ENCODE measurements at regions not wholly inside any gene's neighbourhood (a gene's known extent, or its start where the extent isn't known, plus 50 kb on each side); places are given as distances from the start of the nearest gene placed in this dataset.
"Not testable (repeated sequence)": the region's sequence is repeated elsewhere in the genome, so short reads cannot be mapped to it uniquely, and the experiment has no call there.

DNA sequence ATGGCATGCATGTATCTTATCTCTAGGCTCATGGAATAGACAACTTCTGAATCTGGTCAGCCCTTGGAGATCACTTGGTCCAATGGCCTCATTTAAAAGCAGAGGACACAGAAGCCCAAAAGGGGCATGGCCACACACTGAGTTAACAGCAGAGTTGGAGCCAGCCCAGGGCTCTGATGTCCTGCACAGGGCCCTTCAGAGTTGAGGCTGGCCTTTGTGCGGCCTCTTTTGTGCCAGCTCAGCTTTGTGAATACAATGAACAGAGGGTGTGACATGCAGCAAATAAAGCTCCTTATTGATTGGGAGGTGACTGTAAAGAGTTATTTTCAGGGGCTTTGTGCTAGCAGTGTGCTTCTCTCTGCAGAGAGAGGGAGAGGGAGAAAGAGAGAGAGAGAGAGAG, 150.1 kb upstream of the STK32A start:
- no peak for DNase-seq

GRCh38 chr5:147085409-147085808, 149.4 kb upstream of the STK32A start:
- DNase-seq: no peak

DNA sequence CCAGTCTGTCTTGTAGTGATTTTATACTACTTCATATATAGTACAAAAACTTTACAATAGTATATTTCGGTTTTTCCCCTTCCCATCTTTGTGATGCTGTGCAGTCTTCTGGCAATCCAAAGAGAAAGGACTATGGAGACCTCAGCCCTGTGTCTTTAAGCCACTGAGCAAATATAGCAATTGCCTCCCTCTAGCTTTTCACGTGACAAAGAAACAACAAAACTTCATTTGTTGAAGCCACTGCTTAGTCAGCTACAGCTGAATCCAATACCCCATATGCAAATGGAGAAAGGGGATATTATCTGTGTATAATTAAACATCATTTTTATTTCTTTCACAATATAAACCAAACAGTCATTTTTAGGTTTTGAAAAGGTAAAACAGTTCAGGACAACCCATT, 142.8 kb upstream of the STK32A start:
- DNase-seq: no peak

DNA sequence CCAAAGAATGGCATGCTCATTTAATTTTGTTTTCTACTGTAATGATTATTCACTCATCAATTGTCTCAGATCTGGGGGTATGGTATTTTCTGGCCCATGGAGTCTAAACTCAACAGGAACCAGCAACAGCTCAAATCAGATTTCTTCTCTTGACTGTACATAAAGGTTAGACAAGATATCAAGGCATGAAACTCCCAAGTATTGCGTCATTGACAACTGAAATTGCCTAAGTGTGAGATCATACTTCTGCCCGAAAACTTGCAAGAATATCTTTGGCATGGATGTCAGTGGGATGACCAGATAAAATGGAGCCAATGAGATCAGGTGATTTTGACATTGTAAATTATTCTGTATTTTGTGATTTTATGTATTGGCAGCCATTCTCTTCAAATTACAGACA, 141.7 kb upstream of the STK32A start:
- DNase-seq: no peak

GRCh38 chr5:147095740-147096139, 139.1 kb upstream of the STK32A start:
- no peak for DNase-seq

DNA sequence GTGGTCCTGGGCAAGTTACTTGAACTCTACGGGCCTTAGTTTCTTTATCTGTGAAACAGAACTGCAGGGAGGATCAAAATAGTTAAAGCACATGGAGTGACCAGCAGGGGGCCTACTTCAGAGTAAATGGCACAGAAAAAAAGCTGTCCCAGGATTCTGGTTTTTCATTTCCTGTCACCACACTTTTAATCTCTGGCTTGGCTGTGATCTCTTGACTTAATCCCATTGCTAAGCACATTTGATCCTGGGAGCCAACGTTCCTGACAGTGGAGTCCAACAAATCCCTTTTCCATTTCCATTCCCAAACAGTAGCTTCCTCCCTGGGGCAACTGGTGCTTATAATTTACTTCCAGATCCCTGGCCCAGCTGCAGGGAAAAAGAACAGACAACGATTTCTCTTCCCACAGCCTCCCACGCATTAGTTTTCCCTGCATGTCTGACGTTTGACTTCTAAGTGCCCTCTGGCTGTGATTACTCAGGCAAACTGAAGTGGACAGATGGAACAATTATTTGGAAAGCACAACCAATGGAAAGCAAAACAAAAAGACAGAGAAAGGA, 136.5 kb upstream of the STK32A start:
- no peak for DNase-seq

DNA sequence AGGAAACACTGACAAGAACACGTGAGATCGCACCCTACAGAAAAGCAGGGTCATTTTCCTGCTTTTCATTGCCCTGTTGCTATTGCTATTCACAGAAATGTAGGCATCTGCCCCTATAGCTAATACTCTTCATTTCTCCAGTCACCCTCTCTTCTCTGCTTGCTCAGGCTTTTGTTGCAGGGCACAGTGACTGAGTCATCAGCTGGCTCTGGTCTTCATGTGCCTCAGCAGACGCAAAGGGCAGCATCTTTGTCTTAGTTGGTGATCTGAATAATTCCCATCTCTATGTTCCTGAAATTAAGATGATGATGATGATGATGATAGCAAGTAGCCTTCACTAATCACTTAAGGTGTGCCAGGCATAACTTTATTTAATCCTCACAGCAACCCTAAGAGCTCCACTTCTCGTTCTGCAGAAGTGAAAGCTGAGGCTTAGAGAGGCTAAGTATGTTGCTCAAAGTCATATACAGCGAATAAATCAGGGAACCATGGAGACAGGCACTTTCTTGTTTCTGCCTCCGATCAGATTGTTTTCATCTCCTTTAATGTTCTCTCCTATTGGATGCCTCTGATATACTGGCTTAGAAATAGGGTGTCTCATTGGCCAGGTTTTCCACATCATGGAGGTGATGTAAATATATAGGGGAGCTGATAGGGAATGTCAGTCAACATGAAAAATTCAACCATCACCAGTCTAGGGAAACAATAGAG, 133.0 kb upstream of the STK32A start:
- no peak for DNase-seq

GRCh38 chr5:147112899-147113298, 121.9 kb upstream of the STK32A start:
- no peak for DNase-seq

- DNase-seq: no peak
Measured at GRCh38 chr5:147113967-147114366, 120.9 kb upstream of the STK32A start.

- DNase-seq: not testable (repeated sequence)
Measured at GRCh38 chr5:147139759-147140158, 95.1 kb upstream of the STK32A start.

GRCh38 chr5:147140558-147140957, 94.3 kb upstream of the STK32A start:
- DNase-seq: no peak

- not testable (repeated sequence) for DNase-seq
Measured at GRCh38 chr5:147141580-147141979, 93.2 kb upstream of the STK32A start.

DNA sequence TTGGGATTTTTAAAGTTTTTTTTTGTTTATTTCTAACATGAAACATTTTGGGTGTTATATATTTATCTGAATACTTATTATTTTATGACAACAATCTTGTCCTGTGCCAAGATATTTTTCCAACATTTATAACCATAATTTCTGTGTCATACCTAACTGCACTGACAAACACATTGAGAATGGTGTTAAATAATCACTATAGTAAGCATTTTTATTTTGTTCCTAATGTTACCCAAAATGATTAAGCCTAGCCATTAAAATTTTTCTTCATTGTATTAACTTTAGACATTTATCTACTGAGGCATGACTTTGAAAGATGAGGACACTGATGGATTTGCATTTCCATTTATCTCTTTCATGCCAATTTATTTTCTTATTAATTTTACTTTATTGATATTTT, 91.6 kb upstream of the STK32A start:
- DNase-seq: no peak

- no peak for DNase-seq
Measured at GRCh38 chr5:147145328-147145727, 89.5 kb upstream of the STK32A start.

DNA sequence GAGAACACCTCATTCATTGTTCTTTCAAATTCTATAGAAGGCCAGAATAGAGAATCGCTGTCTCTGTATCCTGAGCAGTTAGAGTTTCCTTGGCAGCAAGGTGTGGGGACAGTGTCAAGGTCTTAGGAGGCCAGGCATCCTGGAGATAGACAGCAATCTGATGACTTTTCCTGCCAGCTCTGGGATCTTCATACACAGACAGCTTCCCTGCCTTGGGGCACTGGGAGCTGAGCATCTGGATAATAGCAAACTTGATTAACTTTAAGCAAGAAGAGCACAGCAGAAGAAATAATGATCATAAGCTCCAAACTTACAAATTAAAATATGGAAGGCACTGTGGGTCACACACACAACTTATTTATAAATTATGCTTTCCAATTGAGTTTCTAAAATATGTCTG, 86.1 kb upstream of the STK32A start:
- DNase-seq: no peak

GRCh38 chr5:147152086-147152485, 82.7 kb upstream of the STK32A start:
- no peak for DNase-seq

GRCh38 chr5:147154809-147155208, 80.0 kb upstream of the STK32A start:
- no peak for DNase-seq

GRCh38 chr5:147156012-147156411, 78.8 kb upstream of the STK32A start:
- no peak for DNase-seq

GRCh38 chr5:147160902-147161700, 73.7 kb upstream of the STK32A start:
- DNase-seq: no peak

DNA sequence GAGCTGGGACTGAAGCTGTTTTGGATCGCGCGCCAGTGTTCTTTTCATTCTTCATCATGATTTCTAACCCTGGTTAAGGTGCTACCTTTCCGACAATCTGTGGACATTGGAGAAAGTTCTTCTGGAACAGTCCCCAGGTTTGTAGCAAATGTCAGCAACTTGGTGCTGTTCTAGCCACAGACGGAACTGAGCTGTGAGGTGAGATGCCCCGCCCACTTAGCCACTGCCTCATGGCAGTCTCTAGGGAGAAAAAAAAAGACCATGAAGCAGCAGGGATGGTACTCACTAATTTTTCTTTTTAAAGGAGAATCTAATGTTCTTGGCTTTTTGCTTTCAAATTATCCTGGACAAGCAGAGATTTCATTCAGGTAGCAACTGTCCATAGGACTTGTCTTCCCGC, 72.1 kb upstream of the STK32A start:
- no peak for DNase-seq

GRCh38 chr5:147167529-147167928, 67.3 kb upstream of the STK32A start:
- no peak for DNase-seq

DNA sequence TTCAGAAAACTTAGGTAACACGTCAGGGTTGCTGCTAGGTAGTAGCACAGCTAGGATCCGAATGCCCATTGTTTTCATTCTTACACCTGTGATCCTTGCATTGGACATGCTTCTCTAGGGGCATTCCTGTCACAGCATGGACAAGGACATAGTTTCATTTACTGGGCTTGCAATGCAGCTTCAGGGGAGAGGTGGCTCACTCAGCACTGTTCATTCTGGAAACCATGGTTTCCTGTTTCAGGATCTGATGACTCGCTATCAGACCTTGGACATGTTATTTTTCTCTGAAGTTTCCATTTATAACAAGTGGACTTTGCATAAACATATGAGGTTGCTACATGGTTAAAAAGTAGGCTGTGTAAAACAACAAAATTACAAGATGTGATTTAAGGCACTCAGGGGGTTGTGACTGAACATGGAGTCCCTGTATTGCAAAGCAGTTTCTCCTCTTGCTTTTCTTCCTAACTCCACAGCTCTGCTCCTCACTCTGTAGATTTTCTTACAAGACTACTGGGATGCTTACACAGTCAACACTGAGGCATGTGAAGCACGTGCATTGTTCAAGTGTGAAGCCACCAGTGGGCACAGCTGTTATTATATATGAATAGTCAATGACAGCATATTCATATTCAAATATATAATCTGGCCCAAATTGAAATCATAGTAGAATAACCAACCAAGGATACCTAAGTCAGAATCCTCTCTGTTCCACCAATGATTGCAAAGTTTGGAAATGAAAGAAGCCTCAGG, 66.1 kb upstream of the STK32A start:
- DNase-seq: no peak

DNA sequence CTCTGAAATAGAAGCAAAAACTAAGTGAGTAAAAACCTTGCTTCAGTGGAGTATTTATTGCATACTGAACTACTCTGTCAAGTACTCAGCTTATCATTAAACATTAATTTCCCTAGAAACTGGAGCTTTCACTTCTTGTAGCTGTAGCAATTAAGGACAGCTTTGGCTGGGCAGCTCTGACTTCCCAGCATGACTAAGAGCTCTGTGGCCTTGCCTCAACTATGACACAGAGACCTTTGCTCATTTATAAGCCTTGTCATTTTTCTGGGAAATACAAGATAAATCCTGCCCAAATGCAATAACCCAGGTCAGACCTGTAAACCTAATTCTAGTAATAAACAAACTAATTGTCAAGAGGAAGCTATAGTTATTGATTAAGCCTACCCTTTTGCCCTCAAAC, 65.4 kb upstream of the STK32A start:
- DNase-seq: no peak

DNA sequence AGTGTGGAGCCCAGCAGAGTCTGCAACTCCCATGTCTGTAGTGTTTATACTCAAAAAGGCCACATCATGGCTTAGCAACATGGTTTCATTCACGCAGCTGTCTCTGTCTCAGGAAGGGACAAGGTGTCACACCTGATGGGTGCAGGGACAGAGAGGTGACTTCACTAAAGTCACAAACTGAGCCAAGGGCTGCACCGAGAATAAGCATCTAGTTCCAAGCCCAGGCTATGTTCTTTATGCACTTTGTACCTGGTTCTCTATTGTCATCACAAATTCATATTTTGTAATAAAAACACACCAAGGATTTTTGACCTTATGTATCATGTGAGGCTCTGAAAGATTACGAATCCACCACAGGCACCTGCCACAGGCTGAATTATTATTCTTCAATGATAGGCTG, 64.9 kb upstream of the STK32A start:
- DNase-seq: no peak

Data from activated gamma-delta T cell treated with Interleukin-2 at 50 U/mL for 16 hours (primary cell).